Keratinocyte (primary cell): ENCODE measurements at regions not wholly inside any gene's neighbourhood (a gene's known extent, or its start where the extent isn't known, plus 50 kb on each side); places are given as distances from the start of the nearest gene placed in this dataset.

Source experiments
- DNase-seq: peaks from one replicate; pipeline ENCODE4 v3.0.0-alpha.2; 2011; ENCODE audit warnings: low read depth, missing footprints, low spot score
- FAIRE-seq: peaks from 2 replicates; lab custom pipeline; 2011; peaks lifted over from hg19 to GRCh38; lab: Jason Lieb, UNC
- H2AFZ ChIP-seq: 2 replicates; pipeline ENCODE4 v1.6.0; 2012; ENCODE audit warnings: low read length, control low read depth, inconsistent platforms; ENCODE audit not compliant: control insufficient read depth
- H3K27ac ChIP-seq: 2 replicates; pipeline ENCODE4 v1.5.1; 2011; ENCODE audit warnings: low read length; ENCODE audit not compliant: control insufficient read depth, insufficient read depth
- H3K27me3 ChIP-seq: 3 replicates; pipeline ENCODE4 v1.6.0; 2011; ENCODE audit warnings: low read length; ENCODE audit not compliant: control insufficient read depth, insufficient read depth; ENCODE audit errors: extremely low read depth
- H3K36me3 ChIP-seq, 2 experiments: 2 replicates in 1 of 2; 3 replicates in 1 of 2; pipeline ENCODE4 v1.5.1; 2011; ENCODE audit warnings: low read length in 2 of 2, mild to moderate bottlenecking in 1 of 2; ENCODE audit not compliant: control insufficient read depth in 2 of 2, insufficient read depth in 2 of 2; ENCODE audit errors: extremely low read depth in 1 of 2
- H3K4me1 ChIP-seq: 3 replicates; pipeline ENCODE4 v1.5.1; 2011; ENCODE audit warnings: low read length; ENCODE audit not compliant: control insufficient read depth, insufficient read depth; ENCODE audit errors: extremely low read depth
- H3K4me2 ChIP-seq: 3 replicates; pipeline ENCODE4 v1.6.0; 2011; ENCODE audit warnings: low read depth, low read length; ENCODE audit not compliant: control insufficient read depth, insufficient read depth; ENCODE audit errors: extremely low read depth
- H3K4me3 ChIP-seq, 3 experiments: fragments of 200-600 bp in 1 of 3; sonication (generic) in 1 of 3; 2 replicates in 2 of 3; 3 replicates in 1 of 3; pipeline ENCODE4 v1.5.1; 2011 to 2016; ENCODE audit warnings: low read length in 3 of 3, mild to moderate bottlenecking in 3 of 3, control low read depth in 2 of 3, inconsistent platforms in 1 of 3, low read depth in 1 of 3, mixed read lengths in 1 of 3, mixed run types in 1 of 3, moderate library complexity in 1 of 3; ENCODE audit not compliant: control insufficient read depth in 2 of 3, insufficient read depth in 2 of 3; ENCODE audit errors: extremely low read depth in 1 of 3
- H3K79me2 ChIP-seq: 2 replicates; pipeline ENCODE4 v1.6.0; 2012; ENCODE audit warnings: low read length; ENCODE audit not compliant: control insufficient read depth, insufficient read depth
- H3K9ac ChIP-seq: 3 replicates; pipeline ENCODE4 v1.6.0; 2011; ENCODE audit warnings: low read length; ENCODE audit not compliant: control insufficient read depth, insufficient read depth; ENCODE audit errors: extremely low read depth
- H3K9me1 ChIP-seq: 3 replicates; pipeline ENCODE4 v1.6.0; 2011; ENCODE audit warnings: low read length; ENCODE audit not compliant: control insufficient read depth, insufficient read depth; ENCODE audit errors: extremely low read depth
- H3K9me3 ChIP-seq: 2 replicates; pipeline ENCODE4 v1.5.1; 2012; ENCODE audit warnings: low read depth, low read length; ENCODE audit not compliant: control insufficient read depth
- H4K20me1 ChIP-seq: 3 replicates; pipeline ENCODE4 v1.6.0; 2011; ENCODE audit warnings: low read length; ENCODE audit not compliant: control insufficient read depth, insufficient read depth; ENCODE audit errors: extremely low read depth
- EZH2 ChIP-seq: IDR thresholded peaks from one replicate; pipeline ENCODE4 v1.6.1; 2012; ENCODE audit warnings: inconsistent platforms, mild to moderate bottlenecking, low read length, moderate library complexity
- dilution Hi-C: fragments of 300-500 bp; cut with MboI; formaldehyde crosslinking; loops from one replicate; pipeline ENCODE4 v1.7.0; 2020; ENCODE audit warnings: low sequenced_read_pairs; ENCODE audit not compliant: extremely low pct_ligation_motif_present
- TF ChIP-seq, protein P1 (sequence below), 3 experiments: IDR thresholded peaks in 1 of 3; conservative IDR thresholded peaks in 1 of 3; optimal IDR thresholded peaks in 1 of 3; 2 replicates in 2 of 3; 3 replicates in 1 of 3; pipeline versions ENCODE3 to v1.5.1; 2011; ENCODE audit warnings: low read length in 3 of 3, mild to moderate bottlenecking in 3 of 3, moderate library complexity in 2 of 3, control low read depth in 1 of 3, inconsistent platforms in 1 of 3; ENCODE audit not compliant: insufficient read depth in 2 of 3; ENCODE audit errors: extremely low read depth in 1 of 3

DNA sequence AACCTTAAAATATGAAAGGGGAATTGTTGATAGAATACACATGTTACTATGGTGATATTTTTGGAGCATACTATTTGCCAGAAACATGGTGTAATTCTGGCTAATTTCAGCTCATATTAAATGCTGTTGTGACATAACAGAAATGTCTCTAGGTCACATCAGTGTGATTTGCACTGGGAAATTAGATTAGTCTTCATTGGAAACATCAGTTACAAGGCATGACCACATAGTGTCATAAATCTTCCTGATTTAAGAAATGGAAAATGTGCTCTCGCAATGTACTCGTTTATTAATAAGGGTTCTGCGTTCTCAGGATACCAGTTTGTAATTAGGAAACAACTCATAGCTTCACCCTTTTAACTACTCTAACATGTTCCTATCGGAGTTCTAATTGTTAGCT, 72.9 kb upstream of the GYPA start:
- no peaks in the 10 kb centered on the region for H3K9me1 ChIP-seq
- no peak for DNase-seq
- H2AFZ ChIP-seq, result no peak overlapping the region
- dilution Hi-C loops, result no loop called here
- H3K4me3 ChIP-seq, result no peak overlapping the region
- H4K20me1 ChIP-seq, result no peaks in the 10 kb centered on the region
- H3K4me1 ChIP-seq, result no peaks in the 10 kb centered on the region
- no peaks in the 10 kb centered on the region for H3K9me3 ChIP-seq
- TF ChIP-seq, protein P1, sequence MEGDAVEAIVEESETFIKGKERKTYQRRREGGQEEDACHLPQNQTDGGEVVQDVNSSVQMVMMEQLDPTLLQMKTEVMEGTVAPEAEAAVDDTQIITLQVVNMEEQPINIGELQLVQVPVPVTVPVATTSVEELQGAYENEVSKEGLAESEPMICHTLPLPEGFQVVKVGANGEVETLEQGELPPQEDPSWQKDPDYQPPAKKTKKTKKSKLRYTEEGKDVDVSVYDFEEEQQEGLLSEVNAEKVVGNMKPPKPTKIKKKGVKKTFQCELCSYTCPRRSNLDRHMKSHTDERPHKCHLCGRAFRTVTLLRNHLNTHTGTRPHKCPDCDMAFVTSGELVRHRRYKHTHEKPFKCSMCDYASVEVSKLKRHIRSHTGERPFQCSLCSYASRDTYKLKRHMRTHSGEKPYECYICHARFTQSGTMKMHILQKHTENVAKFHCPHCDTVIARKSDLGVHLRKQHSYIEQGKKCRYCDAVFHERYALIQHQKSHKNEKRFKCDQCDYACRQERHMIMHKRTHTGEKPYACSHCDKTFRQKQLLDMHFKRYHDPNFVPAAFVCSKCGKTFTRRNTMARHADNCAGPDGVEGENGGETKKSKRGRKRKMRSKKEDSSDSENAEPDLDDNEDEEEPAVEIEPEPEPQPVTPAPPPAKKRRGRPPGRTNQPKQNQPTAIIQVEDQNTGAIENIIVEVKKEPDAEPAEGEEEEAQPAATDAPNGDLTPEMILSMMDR (optimal IDR thresholded peaks at IDR 0.05 in 1 of 3, IDR thresholded peaks at IDR 0.05 in 1 of 3, conservative IDR thresholded peaks at IDR 0.05 in 1 of 3; ENCODE audit: extremely low read depth in 1 of 3, insufficient read depth in 2 of 3, low read length in 3 of 3), result no peak
- no peak for TF ChIP-seq EZH2
- no peak overlapping the region for H3K4me2 ChIP-seq
- H3K36me3 ChIP-seq, result no peaks in the 10 kb centered on the region
- FAIRE-seq, result no peak
- no peak overlapping the region for H3K9ac ChIP-seq
- no peak overlapping the region for H3K27ac ChIP-seq
- H3K27me3 ChIP-seq, result no peaks in the 10 kb centered on the region
- no peaks in the 10 kb centered on the region for H3K79me2 ChIP-seq

DNA sequence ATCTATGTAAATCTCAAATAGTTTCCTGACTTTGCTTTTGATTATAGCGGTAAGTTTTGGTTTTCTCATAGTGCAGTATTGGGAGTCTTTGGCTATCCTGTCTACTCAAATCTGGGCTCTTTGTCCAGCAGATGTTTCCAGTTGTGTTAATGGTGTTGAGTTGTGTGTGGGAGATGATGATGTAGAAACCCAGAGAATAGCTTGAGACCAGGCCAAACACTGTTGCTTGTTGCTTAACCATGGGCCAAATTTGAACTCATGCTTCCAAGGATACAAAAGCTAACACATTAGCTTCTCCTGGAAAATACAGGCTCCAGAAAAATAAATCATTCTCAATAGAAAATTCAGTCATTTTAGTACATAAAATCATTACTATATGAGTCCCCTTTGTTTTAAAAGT, 82.6 kb upstream of the GYPA start:
- TF ChIP-seq, protein P1 (optimal IDR thresholded peaks at IDR 0.05 in 1 of 3, IDR thresholded peaks at IDR 0.05 in 1 of 3, conservative IDR thresholded peaks at IDR 0.05 in 1 of 3; ENCODE audit: extremely low read depth in 1 of 3, insufficient read depth in 2 of 3, low read length in 3 of 3), result no peak
- TF ChIP-seq EZH2, result no peak
- dilution Hi-C loops, result no loop called here
- H3K27me3 ChIP-seq, result no peaks in the 10 kb centered on the region
- no peaks in the 10 kb centered on the region for H4K20me1 ChIP-seq
- no peak overlapping the region for H3K4me2 ChIP-seq
- DNase-seq, result no peak
- no peaks in the 10 kb centered on the region for H3K9me3 ChIP-seq
- no peak for FAIRE-seq
- no peak overlapping the region for H2AFZ ChIP-seq
- no peaks in the 10 kb centered on the region for H3K36me3 ChIP-seq
- no peak overlapping the region for H3K27ac ChIP-seq
- H3K4me1 ChIP-seq, result no peaks in the 10 kb centered on the region
- H3K9ac ChIP-seq, result no peak overlapping the region
- no peaks in the 10 kb centered on the region for H3K79me2 ChIP-seq
- H3K4me3 ChIP-seq, result no peak overlapping the region
- no peaks in the 10 kb centered on the region for H3K9me1 ChIP-seq
